Stimulated activated CD4-positive, alpha-beta T cell treated with anti-CD3 and anti-CD28 coated beads, Interleukin-1b, Interleukin-23, amount 100 ng/mL, for 1 hour (primary cell): ENCODE measurements at regions not wholly inside any gene's neighbourhood (a gene's known extent, or its start where the extent isn't known, plus 50 kb on each side); places are given as distances from the start of the nearest gene placed in this dataset.
"Not testable (repeated sequence)": the region's sequence is repeated elsewhere in the genome, so short reads cannot be mapped to it uniquely, and the experiment has no call there.

Experiments used
- DNase-seq, 2 donors: peaks; one replicate each; pipeline ENCODE4 v3.0.0-alpha.2; 2020; ENCODE audit warnings: low read depth in 2 of 2

- no peak for DNase-seq
Observed at GRCh38 chr5:96133341-96134079, 171.9 kb upstream of the ELL2 start.

GRCh38 chr5:96129276-96129675 lies 167.6 kb upstream of the ELL2 start:
- DNase-seq = no peak

GRCh38 chr5:96128204-96128864 lies 166.7 kb upstream of the ELL2 start:
- no peak for DNase-seq

- no peak for DNase-seq
Observed at GRCh38 chr5:96127538-96127937, 165.9 kb upstream of the ELL2 start.

GRCh38 chr5:96125231-96125891 lies 163.7 kb upstream of the ELL2 start:
- DNase-seq = no peak

GRCh38 chr5:96124589-96124988 lies 162.9 kb upstream of the ELL2 start:
- no peak for DNase-seq

GRCh38 chr5:96123418-96123817 lies 161.8 kb upstream of the ELL2 start:
- no peak for DNase-seq

GRCh38 chr5:96121364-96121763 lies 159.7 kb upstream of the ELL2 start:
- no peak for DNase-seq

GRCh38 chr5:96120120-96120519 lies 158.5 kb upstream of the ELL2 start:
- DNase-seq = no peak

GRCh38 chr5:96117771-96118651 lies 156.4 kb upstream of the ELL2 start:
- DNase-seq = no peak

GRCh38 chr5:96115147-96115807 lies 153.6 kb upstream of the ELL2 start:
- DNase-seq = no peak

GRCh38 chr5:96114736-96115135 lies 153.1 kb upstream of the ELL2 start:
- no peak for DNase-seq

- DNase-seq = no peak
Observed at GRCh38 chr5:96113170-96113939, 151.7 kb upstream of the ELL2 start.

- no peak for DNase-seq
Observed at GRCh38 chr5:96112703-96113102, 151.1 kb upstream of the ELL2 start.

- no peak for DNase-seq
Observed at GRCh38 chr5:96112123-96112670, 150.5 kb upstream of the ELL2 start.

GRCh38 chr5:96111080-96111756 lies 149.6 kb upstream of the ELL2 start:
- no peak for DNase-seq

GRCh38 chr5:96110300-96110699 lies 148.6 kb upstream of the ELL2 start:
- DNase-seq = no peak

- DNase-seq = not testable (repeated sequence)
Observed at GRCh38 chr5:96108629-96109028, 147.0 kb upstream of the ELL2 start.

- not testable (repeated sequence) for DNase-seq
Observed at GRCh38 chr5:96103829-96104228, 142.2 kb upstream of the ELL2 start.
